K562 (cell line): ENCODE measurements at regions not wholly inside any gene's neighbourhood (a gene's known extent, or its start where the extent isn't known, plus 50 kb on each side); places are given as distances from the start of the nearest gene placed in this dataset.

ENCODE experiments used
- ATAC-seq: fragments of 200-7000 bp; cut with Tn5 transposase; 3 replicates; pipeline ENCODE4 v1.9.1; 2020; ENCODE audit warnings: moderate library complexity
- BruUV-seq: library from RNA; stranded (reverse); fragments of 400-500 nt; replicated peaks from 2 replicates; lab custom pipeline; 2021; lab: Mats Ljungman, UMichigan
- CTCF ChIA-PET: fragments of 300-600 bp; formaldehyde crosslinking; extraction: SDS; loops from one replicate; lab custom pipeline; 2021; ENCODE audit warnings: low intra/inter-chr PET ratio; lab: Yijun Ruan, JAX
- POLR2A ChIA-PET: fragments of 300-600, 350-650 bp; sonication (Branson Sonifier 250); formaldehyde crosslinking; extraction: SDS; loops from one replicate; lab custom pipeline; 2021; ENCODE audit warnings: antibody characterized with exemption, inconsistent platforms; lab: Yijun Ruan, JAX
- DNase-seq, 4 experiments: peaks; one replicate each; pipeline versions ENCODE4 v3.0.0 to v3.0.0-alpha.2; 2011 to 2018; ENCODE audit warnings: low spot score in 3 of 4, mixed read lengths in 3 of 4; ENCODE audit errors: extremely low read depth in 1 of 4
- FAIRE-seq: peaks from 2 replicates; lab custom pipeline; 2011; peaks lifted over from hg19 to GRCh38; lab: Jason Lieb, UNC
- H2AFZ ChIP-seq: 2 replicates; pipeline ENCODE4 v1.6.0; 2011; ENCODE audit warnings: low read depth, low read length, control low read depth, inconsistent platforms
- H3K27ac ChIP-seq: fragments of 200-600 bp; 3 replicates; pipeline ENCODE4 v1.8.0; 2011; ENCODE audit warnings: low read depth, mild to moderate bottlenecking, control low read depth, inconsistent platforms, low read length, moderate library complexity, mixed read lengths; ENCODE audit errors: extremely low read depth
- H3K27me3 ChIP-seq, 2 experiments: fragments of 300-600 bp in 1 of 2; 2 replicates in 1 of 2; 3 replicates in 1 of 2; pipeline versions ENCODE4 v1.6.0 to v1.8.0; 2011; ENCODE audit warnings: inconsistent platforms in 2 of 2, low read length in 2 of 2, mild to moderate bottlenecking in 1 of 2, mixed read lengths in 1 of 2, moderate library complexity in 1 of 2; ENCODE audit not compliant: control insufficient read depth in 2 of 2, insufficient read depth in 2 of 2
- H3K36me3 ChIP-seq: fragments of 300-600 bp; 3 replicates; pipeline ENCODE4 v1.8.0; 2011; ENCODE audit warnings: mild to moderate bottlenecking, low read length, inconsistent platforms; ENCODE audit not compliant: control insufficient read depth, insufficient read depth
- H3K4me1 ChIP-seq, 2 experiments: fragments of 200-600 bp in 1 of 2; replicated peaks in 1 of 2; 2 replicates in 1 of 2; 3 replicates in 1 of 2; pipeline versions ENCODE4 v1.5.1 to v1.8.0; 2011; ENCODE audit warnings: inconsistent platforms in 2 of 2, low read length in 2 of 2, mild to moderate bottlenecking in 1 of 2, mixed read lengths in 1 of 2, moderate library complexity in 1 of 2; ENCODE audit not compliant: control insufficient read depth in 2 of 2, insufficient read depth in 2 of 2
- H3K4me2 ChIP-seq: 2 replicates; pipeline ENCODE4 v1.6.1; 2011; ENCODE audit warnings: low read length, control low read depth, inconsistent platforms, mixed read lengths; ENCODE audit not compliant: insufficient read depth
- H3K4me3 ChIP-seq: fragments of 200-600 bp; sonication (generic), shearing (Covaris generic); 2 replicates; pipeline ENCODE4 v1.5.1; 2016; ENCODE audit warnings: control low read depth, inconsistent platforms
- H3K79me2 ChIP-seq: fragments of 200-600 bp; 3 replicates; pipeline ENCODE4 v1.8.0; 2011; ENCODE audit warnings: low read length, inconsistent platforms; ENCODE audit not compliant: control insufficient read depth, insufficient read depth
- H3K9ac ChIP-seq, 2 experiments: 2 replicates each; pipeline versions ENCODE4 v1.6.0 to v1.6.1; 2011; ENCODE audit warnings: low read depth in 2 of 2, low read length in 2 of 2, control low read depth in 1 of 2, inconsistent platforms in 1 of 2, mild to moderate bottlenecking in 1 of 2, mixed read lengths in 1 of 2; ENCODE audit not compliant: insufficient read depth in 1 of 2
- H3K9me1 ChIP-seq: one replicate; pipeline ENCODE4 v1.6.0; 2011; ENCODE audit warnings: inconsistent platforms, mild to moderate bottlenecking, low read length, moderate library complexity; ENCODE audit not compliant: control insufficient read depth, insufficient read depth
- H3K9me3 ChIP-seq: replicated peaks from 2 replicates; pipeline ENCODE4 v1.5.1; 2011; ENCODE audit warnings: low read depth, low read length, inconsistent platforms; ENCODE audit not compliant: control insufficient read depth, insufficient read depth
- H4K20me1 ChIP-seq: replicated peaks from 2 replicates; pipeline ENCODE4 v1.6.1; 2011; ENCODE audit warnings: low read length, inconsistent platforms, mixed read lengths; ENCODE audit not compliant: control insufficient read depth, insufficient read depth
- CCAR2 ChIP-seq: fragments of 200-400 bp; formaldehyde crosslinking; IDR thresholded peaks from 2 replicates; pipeline ENCODE4 v1.6.1; 2017; ENCODE audit warnings: mild to moderate bottlenecking, low read depth, low read length
- CXXC5 ChIP-seq: fragments of 250-450 bp; sonication (Bioruptor Pico); IDR thresholded peaks from 2 replicates; pipeline ENCODE4 v1.8.0; 2022; ENCODE audit warnings: inconsistent platforms, mild to moderate bottlenecking, moderate library complexity
- ESRRA ChIP-seq: fragments of 450-650 bp; IDR thresholded peaks from 2 replicates; pipeline ENCODE4 v1.6.1; 2014; ENCODE audit warnings: low read depth, mild to moderate bottlenecking, moderate library complexity, borderline replicate concordance
- KDM2B ChIP-seq: fragments of 250-450 bp; sonication (Bioruptor Pico); IDR thresholded peaks from 2 replicates; pipeline ENCODE4 v1.8.0; 2021; ENCODE audit warnings: mild to moderate bottlenecking, moderate library complexity
- KLF13 ChIP-seq: fragments of 450-650 bp; IDR thresholded peaks from 2 replicates; pipeline ENCODE4 v1.6.1; 2016; ENCODE audit warnings: missing genetic modification characterization, low read depth, mild to moderate bottlenecking, missing compliant biosample characterization, moderate library complexity, borderline replicate concordance
- LEF1 ChIP-seq: fragments of 450-650 bp; IDR thresholded peaks from 2 replicates; pipeline ENCODE4 v1.6.1; 2016; ENCODE audit warnings: mild to moderate bottlenecking
- MYBL2 ChIP-seq, 2 experiments: fragments of 450-650 bp in 1 of 2; sonication (generic) in 1 of 2; formaldehyde crosslinking in 1 of 2; IDR thresholded peaks; 2 replicates each; pipeline versions ENCODE4 v1.6.1 to v1.8.1; 2017 to 2022; ENCODE audit warnings: borderline replicate concordance in 1 of 2, inconsistent platforms in 1 of 2, low read depth in 1 of 2, mild to moderate bottlenecking in 1 of 2, missing genetic modification reagents in 1 of 2, moderate library complexity in 1 of 2
- RBM39 ChIP-seq: fragments of 200-400 bp; formaldehyde crosslinking; optimal IDR thresholded peaks from 2 replicates; pipeline ENCODE3; 2018; ENCODE audit warnings: low read depth, low read length
- SIN3B ChIP-seq: fragments of 450-650 bp; IDR thresholded peaks from 2 replicates; pipeline ENCODE4 v1.6.1; 2017; ENCODE audit warnings: low read depth, mild to moderate bottlenecking, moderate library complexity
- SP2 ChIP-seq: IDR thresholded peaks from 2 replicates; pipeline ENCODE4 v1.6.1; 2011; ENCODE audit warnings: mild to moderate bottlenecking, low read depth, low read length, moderate library complexity; ENCODE audit not compliant: poor library complexity, severe bottlenecking; ENCODE audit errors: extremely low read depth
- WGBS: fragments of 100-300 bp; shearing (Covaris generic); methylation state at CpG from one replicate; pipeline ENCODE4 v1.1.6; 2016; ENCODE audit warnings: low coverage, mixed read lengths; ENCODE audit not compliant: insufficient coverage; ENCODE audit errors: missing lambda C conversion rate; 5-methylcytosine and 5-hydroxymethylcytosine counted together
- in situ Hi-C: fragments of 300-500 bp; cut with MboI; formaldehyde crosslinking; loops from 4 replicates; pipeline ENCODE4 v1.15.0; 2018; ENCODE audit warnings: inconsistent platforms, mixed read lengths
- intact Hi-C: fragments of 100-400 bp; cut with micrococcal nuclease; formaldehyde crosslinking; loops from 2 replicates; pipeline ENCODE4 v1.14.2; 2022
- TF ChIP-seq, protein P1 (sequence below): fragments of 250-450 bp; sonication (Bioruptor Pico); IDR thresholded peaks from 2 replicates; pipeline ENCODE4 v1.8.0; 2021; ENCODE audit warnings: mild to moderate bottlenecking, moderate library complexity
- TF ChIP-seq, protein P2 (sequence below): fragments of 250-450 bp; sonication (Bioruptor Pico); IDR thresholded peaks from 2 replicates; pipeline ENCODE4 v1.4.0; 2020; ENCODE audit warnings: borderline replicate concordance

DNA sequence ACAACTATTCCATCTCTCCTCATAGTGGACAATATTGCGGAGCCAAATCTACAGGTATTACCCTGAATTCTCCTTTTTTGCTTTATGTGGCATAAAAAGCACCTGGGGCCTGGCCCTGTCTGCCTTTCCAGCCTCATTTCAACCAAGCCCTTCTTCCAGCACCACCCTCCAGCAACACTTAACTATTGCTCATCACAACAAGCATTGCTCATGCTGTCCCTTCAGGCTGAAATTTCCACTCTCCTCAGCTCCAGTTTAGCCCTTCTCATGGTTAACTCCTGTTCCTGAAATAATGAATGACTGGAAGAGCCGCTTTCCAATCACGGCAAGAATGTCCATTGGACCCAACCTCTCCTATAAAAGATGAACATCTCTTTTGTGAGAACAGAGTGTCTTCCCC is 107.4 kb downstream of the P2RY1 start:
- no peak overlapping the region for H3K4me2 ChIP-seq
- FAIRE-seq (no peak), DNase-seq (no peak), ATAC-seq (no peak)
- H3K27me3 ChIP-seq: no peaks in the 10 kb centered on the region
- H3K36me3 ChIP-seq: no peaks in the 10 kb centered on the region
- 82% methylated on average over 3 of the region's 3 CpGs for WGBS
- H3K4me3 ChIP-seq: no peak overlapping the region
- no peaks in the 10 kb centered on the region for H4K20me1 ChIP-seq
- ChIA-PET CTCF (no interaction called here), POLR2A (no interaction called here)
- intact Hi-C loops: no loop called here
- H2AFZ ChIP-seq: 0 out of 2 replicates have a peak overlapping the region, but pooled peaks have one; percentile 69
- H3K79me2 ChIP-seq: no peaks in the 10 kb centered on the region
- no peak overlapping the region for H3K9ac ChIP-seq
- no TSS peak for BruUV-seq
- H3K9me1 ChIP-seq: no peaks in the 10 kb centered on the region
- H3K4me1 ChIP-seq: peaks cover 0 to 3% of the 10 kb centered on the region in 2 experiments; a peak in 1 of 5 replicates
- in situ Hi-C loops: no loop called here
- no peaks in the 10 kb centered on the region for H3K9me3 ChIP-seq
- no peak overlapping the region for H3K27ac ChIP-seq
- TF ChIP-seq KDM2B (CRISPR knock-in tag) (no peak), CCAR2 (no peak), KLF13 (no peak)
- TF ChIP-seq, protein P1, sequence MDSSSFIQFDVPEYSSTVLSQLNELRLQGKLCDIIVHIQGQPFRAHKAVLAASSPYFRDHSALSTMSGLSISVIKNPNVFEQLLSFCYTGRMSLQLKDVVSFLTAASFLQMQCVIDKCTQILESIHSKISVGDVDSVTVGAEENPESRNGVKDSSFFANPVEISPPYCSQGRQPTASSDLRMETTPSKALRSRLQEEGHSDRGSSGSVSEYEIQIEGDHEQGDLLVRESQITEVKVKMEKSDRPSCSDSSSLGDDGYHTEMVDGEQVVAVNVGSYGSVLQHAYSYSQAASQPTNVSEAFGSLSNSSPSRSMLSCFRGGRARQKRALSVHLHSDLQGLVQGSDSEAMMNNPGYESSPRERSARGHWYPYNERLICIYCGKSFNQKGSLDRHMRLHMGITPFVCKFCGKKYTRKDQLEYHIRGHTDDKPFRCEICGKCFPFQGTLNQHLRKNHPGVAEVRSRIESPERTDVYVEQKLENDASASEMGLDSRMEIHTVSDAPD (CRISPR knock-in tag): no peak
- TF ChIP-seq, all 486 proteins: peak for 0

DNA sequence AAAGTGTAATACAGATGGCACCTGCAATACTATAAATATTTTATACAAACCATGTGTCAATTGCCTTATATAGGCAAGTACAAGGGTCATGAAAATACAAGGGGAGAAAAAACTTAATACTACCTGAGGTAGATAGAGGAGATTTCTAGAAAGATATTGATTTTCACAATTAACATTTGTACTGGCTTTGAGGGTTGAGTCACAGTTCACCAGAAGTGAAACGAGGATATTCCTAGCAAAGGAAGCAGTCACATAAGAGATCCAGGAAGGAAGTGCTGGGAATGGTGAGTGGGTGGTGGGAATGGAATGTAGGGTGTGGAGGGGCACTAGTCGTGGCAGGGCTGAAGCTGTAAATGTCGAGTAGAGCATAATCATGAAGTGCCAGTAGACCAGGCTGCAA is 108.7 kb downstream of the P2RY1 start:
- Histone ChIP-seq H3K27ac (no peak overlapping the region), H3K9me3 (no peaks in the 10 kb centered on the region), H3K27me3 (no peaks in the 10 kb centered on the region), H3K4me2 (no peak overlapping the region), H3K4me1 (peaks cover 0 to 3% of the 10 kb centered on the region in 2 experiments; a peak in 1 of 5 replicates), H3K4me3 (no peak overlapping the region), H2AFZ (peak overlapping the region; percentile 34), H3K9ac (no peak overlapping the region), H3K9me1 (no peaks in the 10 kb centered on the region), H3K79me2 (no peaks in the 10 kb centered on the region), H4K20me1 (no peaks in the 10 kb centered on the region), H3K36me3 (no peaks in the 10 kb centered on the region)
- no peak for DNase-seq
- CTCF ChIA-PET: no interaction called here
- no TSS peak for BruUV-seq
- in situ Hi-C loops: no loop called here
- no peak for FAIRE-seq
- POLR2A ChIA-PET: no interaction called here
- intact Hi-C loops: no loop called here
- ATAC-seq: no peak
- 7% methylated on average over 3 of the region's 3 CpGs for WGBS
- no peak for TF ChIP-seq RBM39
- TF ChIP-seq, protein P2, sequence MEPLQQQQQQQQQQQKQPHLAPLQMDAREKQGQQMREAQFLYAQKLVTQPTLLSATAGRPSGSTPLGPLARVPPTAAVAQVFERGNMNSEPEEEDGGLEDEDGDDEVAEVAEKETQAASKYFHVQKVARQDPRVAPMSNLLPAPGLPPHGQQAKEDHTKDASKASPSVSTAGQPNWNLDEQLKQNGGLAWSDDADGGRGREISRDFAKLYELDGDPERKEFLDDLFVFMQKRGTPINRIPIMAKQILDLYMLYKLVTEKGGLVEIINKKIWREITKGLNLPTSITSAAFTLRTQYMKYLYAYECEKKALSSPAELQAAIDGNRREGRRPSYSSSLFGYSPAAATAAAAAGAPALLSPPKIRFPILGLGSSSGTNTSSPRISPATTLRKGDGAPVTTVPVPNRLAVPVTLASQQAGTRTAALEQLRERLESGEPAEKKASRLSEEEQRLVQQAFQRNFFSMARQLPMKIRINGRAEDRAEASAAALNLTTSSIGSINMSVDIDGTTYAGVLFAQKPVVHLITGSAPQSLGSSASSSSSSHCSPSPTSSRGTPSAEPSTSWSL (CRISPR knock-in tag): no peak
- no peak for TF ChIP-seq CXXC5 (CRISPR knock-in tag)
- TF ChIP-seq ESRRA: no peak
- TF ChIP-seq MYBL2 (IDR thresholded peaks at IDR 0.05; ENCODE audit: low read depth): no peak
- no peak for TF ChIP-seq MYBL2 (CRISPR knock-in tag; IDR thresholded peaks at IDR 0.05; ENCODE audit: borderline replicate concordance)
- TF ChIP-seq SP2: no peak
- TF ChIP-seq LEF1: no peak
- TF ChIP-seq SIN3B: no peak
